Upper lobe of left lung (tissue), 6 donors: ENCODE measurements at regions not wholly inside any gene's neighbourhood (a gene's known extent, or its start where the extent isn't known, plus 50 kb on each side); places are given as distances from the start of the nearest gene placed in this dataset.

Experiments used
- ATAC-seq, 2 donors: fragments of 200-7000 bp; cut with Tn5 transposase; one replicate each; pipeline ENCODE4 v1.9.1; 2022; ENCODE audit warnings: mild to moderate bottlenecking in 2 of 2, moderate library complexity in 2 of 2; ENCODE audit not compliant: low FRiP score in 2 of 2
- DNase-seq, 2 donors: peaks; one replicate each; pipeline ENCODE4 v3.0.0-alpha.2; 2019 to 2020
- H3K27ac ChIP-seq, 4 donors: fragments of 200-600 bp; sonication (generic); one replicate each; pipeline ENCODE4 v1.5.1; 2016 to 2019
- H3K27me3 ChIP-seq, 4 donors: fragments of 200-600 bp; sonication (generic); one replicate each; pipeline ENCODE4 v1.5.1; 2017 to 2019
- H3K36me3 ChIP-seq, 4 donors: fragments of 200-600 bp; sonication (generic); one replicate each; pipeline ENCODE4 v1.5.1; 2016 to 2019
- H3K4me1 ChIP-seq, 4 donors: fragments of 200-600 bp; sonication (generic); one replicate each; pipeline ENCODE4 v1.5.1; 2018 to 2019
- H3K4me3 ChIP-seq, 4 donors: fragments of 200-600 bp; sonication (generic); one replicate each; pipeline ENCODE4 v1.5.1; 2017 to 2019; ENCODE audit warnings: mild to moderate bottlenecking in 2 of 4, moderate library complexity in 1 of 4
- H3K9me3 ChIP-seq, 4 donors: fragments of 200-600 bp; sonication (generic); one replicate each; pipeline ENCODE4 v1.5.1; 2018 to 2019
- EP300 ChIP-seq, 4 donors: sonication (generic); formaldehyde crosslinking; IDR thresholded peaks; one replicate each; pipeline ENCODE4 v1.5.1; 2017; ENCODE audit warnings: antibody characterized with exemption in 4 of 4, control low read depth in 2 of 4
- POLR2A ChIP-seq, 4 donors: fragments of 450-650 bp; IDR thresholded peaks; one replicate each; pipeline ENCODE4 v1.5.1; 2016 to 2017; ENCODE audit warnings: antibody characterized with exemption in 4 of 4, mild to moderate bottlenecking in 2 of 4
- POLR2AphosphoS5 ChIP-seq, 2 donors: sonication (generic); formaldehyde crosslinking; IDR thresholded peaks; one replicate each; pipeline ENCODE4 v1.5.1; 2017; ENCODE audit warnings: antibody characterized with exemption in 2 of 2
- WGBS, 2 donors: methylation state at CpG; one replicate each; pipeline ENCODE4 v1.1.5; 2017 to 2018; 5-methylcytosine and 5-hydroxymethylcytosine counted together
- TF ChIP-seq, protein P1 (sequence below), 6 experiments: fragments of 450-650 bp in 4 of 6; fragments of 200-600 bp in 2 of 6; sonication (generic) in 2 of 6; IDR thresholded peaks; one replicate each; pipeline ENCODE4 v1.5.1; 2016 to 2019; ENCODE audit warnings: antibody characterized with exemption in 6 of 6
- donor health status: DM: no; HTN: no; CAD: no; lungs with moderate emphysema.
- donor health status: DM: no; HTN: yes; CAD: no; lungs with severe emphysema.

DNA sequence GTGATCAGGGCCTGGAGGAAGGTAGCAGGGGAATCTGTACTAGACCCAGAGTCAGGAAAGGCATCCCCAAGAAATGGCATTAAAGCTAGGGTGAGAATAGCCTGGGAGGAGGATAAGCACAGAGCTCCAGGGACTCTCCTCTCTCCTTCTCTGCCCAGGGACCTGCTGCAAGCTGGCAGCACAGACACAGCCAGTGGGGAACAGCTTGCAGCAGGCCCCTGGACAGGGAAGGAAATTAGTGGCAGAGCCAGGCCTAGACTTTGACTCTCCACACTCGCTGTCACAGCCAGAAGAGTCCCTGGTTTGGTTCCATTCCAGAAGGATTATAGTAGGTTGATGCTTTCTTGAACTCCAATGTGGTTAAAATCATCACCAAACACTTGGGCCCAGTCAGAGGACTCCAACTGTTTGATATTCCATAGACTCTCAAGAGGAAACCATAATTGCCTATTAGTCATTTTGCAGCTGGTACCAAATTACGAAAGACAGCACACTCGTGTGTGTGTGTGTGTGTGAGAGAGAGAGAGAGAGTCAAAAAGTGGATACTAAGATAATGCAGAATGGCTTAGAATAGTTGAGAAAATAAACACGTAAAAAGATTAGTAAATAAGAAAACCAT lies 95.5 kb upstream of the ATP8B1 start:
- no peak for TF ChIP-seq EP300 (IDR thresholded peaks at IDR 0.05)
- TF ChIP-seq POLR2AphosphoS5 (IDR thresholded peaks at IDR 0.05) = no peak
- no peak for TF ChIP-seq POLR2A (IDR thresholded peaks at IDR 0.05)
- TF ChIP-seq, protein P1, sequence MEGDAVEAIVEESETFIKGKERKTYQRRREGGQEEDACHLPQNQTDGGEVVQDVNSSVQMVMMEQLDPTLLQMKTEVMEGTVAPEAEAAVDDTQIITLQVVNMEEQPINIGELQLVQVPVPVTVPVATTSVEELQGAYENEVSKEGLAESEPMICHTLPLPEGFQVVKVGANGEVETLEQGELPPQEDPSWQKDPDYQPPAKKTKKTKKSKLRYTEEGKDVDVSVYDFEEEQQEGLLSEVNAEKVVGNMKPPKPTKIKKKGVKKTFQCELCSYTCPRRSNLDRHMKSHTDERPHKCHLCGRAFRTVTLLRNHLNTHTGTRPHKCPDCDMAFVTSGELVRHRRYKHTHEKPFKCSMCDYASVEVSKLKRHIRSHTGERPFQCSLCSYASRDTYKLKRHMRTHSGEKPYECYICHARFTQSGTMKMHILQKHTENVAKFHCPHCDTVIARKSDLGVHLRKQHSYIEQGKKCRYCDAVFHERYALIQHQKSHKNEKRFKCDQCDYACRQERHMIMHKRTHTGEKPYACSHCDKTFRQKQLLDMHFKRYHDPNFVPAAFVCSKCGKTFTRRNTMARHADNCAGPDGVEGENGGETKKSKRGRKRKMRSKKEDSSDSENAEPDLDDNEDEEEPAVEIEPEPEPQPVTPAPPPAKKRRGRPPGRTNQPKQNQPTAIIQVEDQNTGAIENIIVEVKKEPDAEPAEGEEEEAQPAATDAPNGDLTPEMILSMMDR (IDR thresholded peaks at IDR 0.05) = no peak
- H3K27me3 ChIP-seq = no peaks in the 10 kb centered on the region
- H3K9me3 ChIP-seq = no peaks in the 10 kb centered on the region
- WGBS, 2 donors = 43 to 71% methylated on average over 4 of the region's 4 CpGs
- no peak for ATAC-seq
- no peak overlapping the region for H3K27ac ChIP-seq
- H3K36me3 ChIP-seq = no peaks in the 10 kb centered on the region
- H3K4me1 ChIP-seq = no peaks in the 10 kb centered on the region
- no peak overlapping the region for H3K4me3 ChIP-seq
- no peak for DNase-seq

- Histone ChIP-seq H3K4me1 (no peaks in the 10 kb centered on the region), H3K9me3 (no peaks in the 10 kb centered on the region), H3K27ac (no peak overlapping the region), H3K27me3 (no peaks in the 10 kb centered on the region), H3K4me3 (no peak overlapping the region), H3K36me3 (no peaks in the 10 kb centered on the region)
- TF ChIP-seq, protein P1 (IDR thresholded peaks at IDR 0.05) = no peak
- TF ChIP-seq EP300 (IDR thresholded peaks at IDR 0.05) (no peak), POLR2AphosphoS5 (IDR thresholded peaks at IDR 0.05) (no peak), POLR2A (IDR thresholded peaks at IDR 0.05) (no peak)
- DNase-seq (peak in 1 of 2 donors; percentile 29), ATAC-seq (no peak)
- 74 to 80% methylated on average over 6 to 9 of the region's 9 CpGs for WGBS, 2 donors
Observed at GRCh38 chr18:57895182-57895581, 92.1 kb upstream of the ATP8B1 start.

- no peak for DNase-seq
- TF ChIP-seq, protein P1 (IDR thresholded peaks at IDR 0.05) = no peak
- no peak for TF ChIP-seq POLR2A (IDR thresholded peaks at IDR 0.05)
- no peak for TF ChIP-seq EP300 (IDR thresholded peaks at IDR 0.05)
- TF ChIP-seq POLR2AphosphoS5 (IDR thresholded peaks at IDR 0.05) = no peak
- 81 to 83% methylated on average over 2 of the region's 2 CpGs for WGBS, 2 donors
- Histone ChIP-seq H3K4me1 (no peaks in the 10 kb centered on the region), H3K9me3 (peaks cover 0 to 6% (median 0%) of the 10 kb centered on the region in 4 donors), H3K4me3 (no peak overlapping the region), H3K27ac (no peak overlapping the region), H3K27me3 (no peaks in the 10 kb centered on the region), H3K36me3 (no peaks in the 10 kb centered on the region)
- no peak for ATAC-seq
Observed at GRCh38 chr18:57891707-57892391, 88.7 kb upstream of the ATP8B1 start.

DNA sequence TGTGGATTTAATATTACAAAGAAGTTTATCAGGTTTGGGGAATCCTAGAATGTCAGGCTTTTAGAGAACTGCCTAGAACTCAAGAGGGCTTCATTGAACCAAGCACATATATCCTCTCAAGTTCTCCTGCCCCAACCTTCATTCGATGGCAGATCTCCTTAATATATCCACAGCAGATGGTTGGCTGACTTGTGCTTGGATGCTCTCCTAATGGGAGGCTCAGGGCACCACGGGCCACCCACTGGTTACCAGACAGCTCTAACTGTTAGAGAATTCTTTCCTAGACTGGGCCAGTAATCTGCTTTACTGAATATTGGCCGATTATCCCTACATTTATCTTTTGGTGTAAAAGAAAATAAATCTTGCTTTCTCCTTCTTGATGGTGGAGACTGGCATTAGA lies 87.2 kb upstream of the ATP8B1 start:
- Histone ChIP-seq H3K27ac (no peak overlapping the region), H3K36me3 (no peaks in the 10 kb centered on the region), H3K9me3 (peaks cover 0 to 6% (median 0%) of the 10 kb centered on the region in 4 donors), H3K4me3 (no peak overlapping the region), H3K27me3 (no peaks in the 10 kb centered on the region), H3K4me1 (no peaks in the 10 kb centered on the region)
- ATAC-seq = no peak
- DNase-seq = no peak
- WGBS, 2 donors = 72 to 91% methylated on average over 3 of the region's 3 CpGs
- TF ChIP-seq, protein P1 (IDR thresholded peaks at IDR 0.05) = no peak
- TF ChIP-seq POLR2A (IDR thresholded peaks at IDR 0.05) (no peak), POLR2AphosphoS5 (IDR thresholded peaks at IDR 0.05) (no peak)

DNA sequence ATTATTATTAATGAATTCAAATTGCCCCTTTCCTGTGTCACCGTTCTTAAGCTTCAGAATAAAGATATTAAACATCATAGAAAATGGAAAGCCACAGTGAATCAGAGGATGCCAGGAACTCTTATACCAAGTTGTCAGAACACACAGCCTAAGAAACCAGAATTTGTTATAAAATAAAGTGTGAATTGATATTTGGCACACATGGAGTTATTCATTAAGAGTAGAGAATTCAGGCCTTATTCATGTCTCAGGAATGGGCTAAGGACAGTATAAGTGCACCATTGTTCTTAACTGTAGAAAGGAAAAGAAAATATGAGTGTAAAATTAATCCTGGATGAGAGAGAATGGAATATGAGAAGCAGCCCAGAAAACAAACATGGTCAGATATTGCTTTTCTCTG lies 86.7 kb upstream of the ATP8B1 start:
- Histone ChIP-seq H3K4me1 (no peaks in the 10 kb centered on the region), H3K36me3 (no peaks in the 10 kb centered on the region), H3K27ac (no peak overlapping the region), H3K4me3 (no peak overlapping the region), H3K9me3 (peaks cover 0 to 6% (median 0%) of the 10 kb centered on the region in 4 donors), H3K27me3 (no peaks in the 10 kb centered on the region)
- DNase-seq = no peak
- ATAC-seq = no peak
- TF ChIP-seq POLR2AphosphoS5 (IDR thresholded peaks at IDR 0.05) (no peak), EP300 (IDR thresholded peaks at IDR 0.05) (no peak), POLR2A (IDR thresholded peaks at IDR 0.05) (no peak)
- TF ChIP-seq, protein P1 (IDR thresholded peaks at IDR 0.05) = no peak
- 79 to 87% methylated on average over 1 of the region's 1 CpG for WGBS, 2 donors
